ENCODE measurements at regions not wholly inside any gene's neighbourhood (a gene's known extent, or its start where the extent isn't known, plus 50 kb on each side); places are given as distances from the start of the nearest gene placed in this dataset.

DNA sequence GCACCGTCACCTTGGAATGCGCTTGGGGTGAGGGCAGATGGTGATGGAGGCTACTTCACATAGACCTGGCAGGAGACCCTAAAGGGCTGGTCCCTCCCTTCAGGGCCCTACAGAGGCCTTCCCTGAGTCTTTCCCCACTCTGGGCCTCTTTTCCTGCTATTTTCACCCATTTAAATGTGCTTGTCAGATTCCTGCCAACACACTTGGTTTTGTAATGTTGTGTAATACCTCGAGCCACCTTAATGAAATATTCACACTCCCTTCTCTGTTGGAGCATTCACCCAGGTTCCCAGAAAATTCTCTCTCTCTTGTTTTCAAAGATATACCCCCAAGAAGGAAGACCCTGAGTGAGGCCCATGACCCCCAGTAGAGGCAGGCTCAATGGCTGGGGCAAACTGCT, 456.6 kb upstream of the DYNLRB2 start (continued):
- TF ChIP-seq, protein P1, sequence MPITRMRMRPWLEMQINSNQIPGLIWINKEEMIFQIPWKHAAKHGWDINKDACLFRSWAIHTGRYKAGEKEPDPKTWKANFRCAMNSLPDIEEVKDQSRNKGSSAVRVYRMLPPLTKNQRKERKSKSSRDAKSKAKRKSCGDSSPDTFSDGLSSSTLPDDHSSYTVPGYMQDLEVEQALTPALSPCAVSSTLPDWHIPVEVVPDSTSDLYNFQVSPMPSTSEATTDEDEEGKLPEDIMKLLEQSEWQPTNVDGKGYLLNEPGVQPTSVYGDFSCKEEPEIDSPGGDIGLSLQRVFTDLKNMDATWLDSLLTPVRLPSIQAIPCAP (CRISPR knock-in tag; IDR thresholded peaks at IDR 0.05): no peak
- TF ChIP-seq HMGA2 (CRISPR knock-in tag; IDR thresholded peaks at IDR 0.05) (no peak), JUN (CRISPR knock-in tag; IDR thresholded peaks at IDR 0.05) (no peak), TP53 (CRISPR knock-in tag; IDR thresholded peaks at IDR 0.05) (no peak)
- TF ChIP-seq, protein P2, sequence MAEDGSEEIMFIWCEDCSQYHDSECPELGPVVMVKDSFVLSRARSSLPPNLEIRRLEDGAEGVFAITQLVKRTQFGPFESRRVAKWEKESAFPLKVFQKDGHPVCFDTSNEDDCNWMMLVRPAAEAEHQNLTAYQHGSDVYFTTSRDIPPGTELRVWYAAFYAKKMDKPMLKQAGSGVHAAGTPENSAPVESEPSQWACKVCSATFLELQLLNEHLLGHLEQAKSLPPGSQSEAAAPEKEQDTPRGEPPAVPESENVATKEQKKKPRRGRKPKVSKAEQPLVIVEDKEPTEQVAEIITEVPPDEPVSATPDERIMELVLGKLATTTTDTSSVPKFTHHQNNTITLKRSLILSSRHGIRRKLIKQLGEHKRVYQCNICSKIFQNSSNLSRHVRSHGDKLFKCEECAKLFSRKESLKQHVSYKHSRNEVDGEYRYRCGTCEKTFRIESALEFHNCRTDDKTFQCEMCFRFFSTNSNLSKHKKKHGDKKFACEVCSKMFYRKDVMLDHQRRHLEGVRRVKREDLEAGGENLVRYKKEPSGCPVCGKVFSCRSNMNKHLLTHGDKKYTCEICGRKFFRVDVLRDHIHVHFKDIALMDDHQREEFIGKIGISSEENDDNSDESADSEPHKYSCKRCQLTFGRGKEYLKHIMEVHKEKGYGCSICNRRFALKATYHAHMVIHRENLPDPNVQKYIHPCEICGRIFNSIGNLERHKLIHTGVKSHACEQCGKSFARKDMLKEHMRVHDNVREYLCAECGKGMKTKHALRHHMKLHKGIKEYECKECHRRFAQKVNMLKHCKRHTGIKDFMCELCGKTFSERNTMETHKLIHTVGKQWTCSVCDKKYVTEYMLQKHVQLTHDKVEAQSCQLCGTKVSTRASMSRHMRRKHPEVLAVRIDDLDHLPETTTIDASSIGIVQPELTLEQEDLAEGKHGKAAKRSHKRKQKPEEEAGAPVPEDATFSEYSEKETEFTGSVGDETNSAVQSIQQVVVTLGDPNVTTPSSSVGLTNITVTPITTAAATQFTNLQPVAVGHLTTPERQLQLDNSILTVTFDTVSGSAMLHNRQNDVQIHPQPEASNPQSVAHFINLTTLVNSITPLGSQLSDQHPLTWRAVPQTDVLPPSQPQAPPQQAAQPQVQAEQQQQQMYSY (CRISPR knock-in tag; IDR thresholded peaks at IDR 0.05): no peak
- TF ChIP-seq, protein P3, sequence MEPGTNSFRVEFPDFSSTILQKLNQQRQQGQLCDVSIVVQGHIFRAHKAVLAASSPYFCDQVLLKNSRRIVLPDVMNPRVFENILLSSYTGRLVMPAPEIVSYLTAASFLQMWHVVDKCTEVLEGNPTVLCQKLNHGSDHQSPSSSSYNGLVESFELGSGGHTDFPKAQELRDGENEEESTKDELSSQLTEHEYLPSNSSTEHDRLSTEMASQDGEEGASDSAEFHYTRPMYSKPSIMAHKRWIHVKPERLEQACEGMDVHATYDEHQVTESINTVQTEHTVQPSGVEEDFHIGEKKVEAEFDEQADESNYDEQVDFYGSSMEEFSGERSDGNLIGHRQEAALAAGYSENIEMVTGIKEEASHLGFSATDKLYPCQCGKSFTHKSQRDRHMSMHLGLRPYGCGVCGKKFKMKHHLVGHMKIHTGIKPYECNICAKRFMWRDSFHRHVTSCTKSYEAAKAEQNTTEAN (CRISPR knock-in tag; IDR thresholded peaks at IDR 0.05): no peak
- TF ChIP-seq, protein P4, sequence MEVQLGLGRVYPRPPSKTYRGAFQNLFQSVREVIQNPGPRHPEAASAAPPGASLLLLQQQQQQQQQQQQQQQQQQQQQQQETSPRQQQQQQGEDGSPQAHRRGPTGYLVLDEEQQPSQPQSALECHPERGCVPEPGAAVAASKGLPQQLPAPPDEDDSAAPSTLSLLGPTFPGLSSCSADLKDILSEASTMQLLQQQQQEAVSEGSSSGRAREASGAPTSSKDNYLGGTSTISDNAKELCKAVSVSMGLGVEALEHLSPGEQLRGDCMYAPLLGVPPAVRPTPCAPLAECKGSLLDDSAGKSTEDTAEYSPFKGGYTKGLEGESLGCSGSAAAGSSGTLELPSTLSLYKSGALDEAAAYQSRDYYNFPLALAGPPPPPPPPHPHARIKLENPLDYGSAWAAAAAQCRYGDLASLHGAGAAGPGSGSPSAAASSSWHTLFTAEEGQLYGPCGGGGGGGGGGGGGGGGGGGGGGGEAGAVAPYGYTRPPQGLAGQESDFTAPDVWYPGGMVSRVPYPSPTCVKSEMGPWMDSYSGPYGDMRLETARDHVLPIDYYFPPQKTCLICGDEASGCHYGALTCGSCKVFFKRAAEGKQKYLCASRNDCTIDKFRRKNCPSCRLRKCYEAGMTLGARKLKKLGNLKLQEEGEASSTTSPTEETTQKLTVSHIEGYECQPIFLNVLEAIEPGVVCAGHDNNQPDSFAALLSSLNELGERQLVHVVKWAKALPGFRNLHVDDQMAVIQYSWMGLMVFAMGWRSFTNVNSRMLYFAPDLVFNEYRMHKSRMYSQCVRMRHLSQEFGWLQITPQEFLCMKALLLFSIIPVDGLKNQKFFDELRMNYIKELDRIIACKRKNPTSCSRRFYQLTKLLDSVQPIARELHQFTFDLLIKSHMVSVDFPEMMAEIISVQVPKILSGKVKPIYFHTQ (CRISPR knock-in tag; IDR thresholded peaks at IDR 0.05): no peak
- TF ChIP-seq, protein P5, sequence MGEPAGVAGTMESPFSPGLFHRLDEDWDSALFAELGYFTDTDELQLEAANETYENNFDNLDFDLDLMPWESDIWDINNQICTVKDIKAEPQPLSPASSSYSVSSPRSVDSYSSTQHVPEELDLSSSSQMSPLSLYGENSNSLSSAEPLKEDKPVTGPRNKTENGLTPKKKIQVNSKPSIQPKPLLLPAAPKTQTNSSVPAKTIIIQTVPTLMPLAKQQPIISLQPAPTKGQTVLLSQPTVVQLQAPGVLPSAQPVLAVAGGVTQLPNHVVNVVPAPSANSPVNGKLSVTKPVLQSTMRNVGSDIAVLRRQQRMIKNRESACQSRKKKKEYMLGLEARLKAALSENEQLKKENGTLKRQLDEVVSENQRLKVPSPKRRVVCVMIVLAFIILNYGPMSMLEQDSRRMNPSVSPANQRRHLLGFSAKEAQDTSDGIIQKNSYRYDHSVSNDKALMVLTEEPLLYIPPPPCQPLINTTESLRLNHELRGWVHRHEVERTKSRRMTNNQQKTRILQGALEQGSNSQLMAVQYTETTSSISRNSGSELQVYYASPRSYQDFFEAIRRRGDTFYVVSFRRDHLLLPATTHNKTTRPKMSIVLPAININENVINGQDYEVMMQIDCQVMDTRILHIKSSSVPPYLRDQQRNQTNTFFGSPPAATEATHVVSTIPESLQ (CRISPR knock-in tag; IDR thresholded peaks at IDR 0.05): no peak

DNA sequence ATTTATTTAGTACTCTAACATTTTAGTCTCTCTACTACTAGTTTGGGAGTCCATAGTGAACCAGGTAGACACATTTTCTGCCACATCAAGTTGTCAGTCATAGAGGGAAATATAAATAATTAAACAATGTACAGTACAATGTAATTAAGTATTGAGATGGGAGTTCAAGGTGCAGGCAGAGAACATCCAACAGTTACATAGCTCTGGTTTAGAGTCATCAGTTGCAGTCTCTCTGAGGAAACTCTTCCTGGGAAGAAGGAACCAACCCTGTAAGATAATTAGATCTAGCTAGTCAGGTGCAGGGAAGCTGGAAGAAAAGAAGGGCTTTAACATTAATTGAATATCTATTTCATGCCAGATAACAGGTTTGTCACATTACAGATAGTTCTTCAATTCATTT, 457.9 kb upstream of the DYNLRB2 start:
- Mint-ChIP-seq H3K4me3 (no peak overlapping the region), H3K36me3 (no peaks in the 10 kb centered on the region), H3K9me3 (no peaks in the 10 kb centered on the region), H3K4me1 (peaks cover 7% of the 10 kb centered on the region; the same call in 1 of the 2 replicates), H3K27me3 (ENCODE audit: low read depth) (no peaks in the 10 kb centered on the region), H3K27ac (no peak overlapping the region)
- POLR2A ChIA-PET: no interaction called here
- no peak for DNase-seq (ENCODE audit: low spot score)
- no peak for ATAC-seq
- CTCF ChIA-PET: no interaction called here
- TF ChIP-seq, protein P6, sequence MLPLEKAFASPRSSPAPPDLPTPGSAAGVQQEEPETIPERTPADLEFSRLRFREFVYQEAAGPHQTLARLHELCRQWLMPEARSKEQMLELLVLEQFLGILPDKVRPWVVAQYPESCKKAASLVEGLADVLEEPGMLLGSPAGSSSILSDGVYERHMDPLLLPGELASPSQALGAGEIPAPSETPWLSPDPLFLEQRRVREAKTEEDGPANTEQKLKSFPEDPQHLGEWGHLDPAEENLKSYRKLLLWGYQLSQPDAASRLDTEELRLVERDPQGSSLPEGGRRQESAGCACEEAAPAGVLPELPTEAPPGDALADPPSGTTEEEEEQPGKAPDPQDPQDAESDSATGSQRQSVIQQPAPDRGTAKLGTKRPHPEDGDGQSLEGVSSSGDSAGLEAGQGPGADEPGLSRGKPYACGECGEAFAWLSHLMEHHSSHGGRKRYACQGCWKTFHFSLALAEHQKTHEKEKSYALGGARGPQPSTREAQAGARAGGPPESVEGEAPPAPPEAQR (CRISPR knock-in tag; IDR thresholded peaks at IDR 0.05): no peak
- TF ChIP-seq ZNF138 (CRISPR knock-in tag; conservative IDR thresholded peaks at IDR 0.05) (no peak), NFYB (CRISPR knock-in tag; conservative IDR thresholded peaks at IDR 0.05; ENCODE audit: low read depth) (no peak), SMAD3 (CRISPR knock-in tag; IDR thresholded peaks at IDR 0.05; ENCODE audit: borderline replicate concordance) (no peak), NFE2L1 (CRISPR knock-in tag; IDR thresholded peaks at IDR 0.05) (no peak), PRRX2 (CRISPR knock-in tag; IDR thresholded peaks at IDR 0.05) (no peak), NR1H2 (CRISPR knock-in tag; IDR thresholded peaks at IDR 0.05) (no peak), ETV6 (CRISPR knock-in tag; IDR thresholded peaks at IDR 0.05) (no peak), ZBTB21 (CRISPR knock-in tag; IDR thresholded peaks at IDR 0.05; ENCODE audit: borderline replicate concordance) (no peak), IRF2 (CRISPR knock-in tag; IDR thresholded peaks at IDR 0.05; ENCODE audit: borderline replicate concordance, low read depth) (no peak), OVOL2 (CRISPR knock-in tag; IDR thresholded peaks at IDR 0.05; ENCODE audit: borderline replicate concordance) (no peak)
- TF ChIP-seq, protein P7, sequence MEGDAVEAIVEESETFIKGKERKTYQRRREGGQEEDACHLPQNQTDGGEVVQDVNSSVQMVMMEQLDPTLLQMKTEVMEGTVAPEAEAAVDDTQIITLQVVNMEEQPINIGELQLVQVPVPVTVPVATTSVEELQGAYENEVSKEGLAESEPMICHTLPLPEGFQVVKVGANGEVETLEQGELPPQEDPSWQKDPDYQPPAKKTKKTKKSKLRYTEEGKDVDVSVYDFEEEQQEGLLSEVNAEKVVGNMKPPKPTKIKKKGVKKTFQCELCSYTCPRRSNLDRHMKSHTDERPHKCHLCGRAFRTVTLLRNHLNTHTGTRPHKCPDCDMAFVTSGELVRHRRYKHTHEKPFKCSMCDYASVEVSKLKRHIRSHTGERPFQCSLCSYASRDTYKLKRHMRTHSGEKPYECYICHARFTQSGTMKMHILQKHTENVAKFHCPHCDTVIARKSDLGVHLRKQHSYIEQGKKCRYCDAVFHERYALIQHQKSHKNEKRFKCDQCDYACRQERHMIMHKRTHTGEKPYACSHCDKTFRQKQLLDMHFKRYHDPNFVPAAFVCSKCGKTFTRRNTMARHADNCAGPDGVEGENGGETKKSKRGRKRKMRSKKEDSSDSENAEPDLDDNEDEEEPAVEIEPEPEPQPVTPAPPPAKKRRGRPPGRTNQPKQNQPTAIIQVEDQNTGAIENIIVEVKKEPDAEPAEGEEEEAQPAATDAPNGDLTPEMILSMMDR (IDR thresholded peaks at IDR 0.05): no peak

Measured in WTC11 (cell line).